ENCODE measurements at regions not wholly inside any gene's neighbourhood (a gene's known extent, or its start where the extent isn't known, plus 50 kb on each side); places are given as distances from the start of the nearest gene placed in this dataset.
A peak's percentile ranks its signal among the peaks of the same experiment; 100 is the strongest.

GRCh38 chr3:104916971-104917370 is 449.7 kb upstream of the ALCAM start:
- no peaks in the 10 kb centered on the region for H3K27me3 ChIP-seq (ENCODE audit: control insufficient read depth, insufficient read depth, low read length)
- no peaks in the 10 kb centered on the region for H3K36me3 ChIP-seq (ENCODE audit: control insufficient read depth, insufficient read depth, low read length)
- H3K4me3 ChIP-seq (ENCODE audit: low read depth, low read length): no peak overlapping the region
- DNase-seq (ENCODE audit: low read depth): no peak
- no peak for TF ChIP-seq CTCF (IDR thresholded peaks at IDR 0.05; ENCODE audit: insufficient read depth, low read depth, low read length)
- ChIA-PET POLR2A (interaction anchor here (0.6 kb wide), 2 partner anchors 91 to 442 kb away, joined by 3 to 4 read pairs; no protein-coding TSS in a partner anchor), CTCF (no interaction called here)

- Histone ChIP-seq H3K27me3 (ENCODE audit: control insufficient read depth, insufficient read depth, low read length) (no peaks in the 10 kb centered on the region), H3K4me3 (ENCODE audit: low read depth, low read length) (no peak overlapping the region), H3K36me3 (ENCODE audit: control insufficient read depth, insufficient read depth, low read length) (no peaks in the 10 kb centered on the region)
- no peak for TF ChIP-seq CTCF (IDR thresholded peaks at IDR 0.05; ENCODE audit: insufficient read depth, low read depth, low read length)
- CTCF ChIA-PET: no interaction called here
- POLR2A ChIA-PET: no interaction called here
- no peak for DNase-seq (ENCODE audit: low read depth)
These were observed 446.2 kb upstream of the ALCAM start for GRCh38 chr3:104920512-104920911.

GRCh38 chr3:104933972-104934371 is 432.7 kb upstream of the ALCAM start:
- H3K27me3 ChIP-seq (ENCODE audit: control insufficient read depth, insufficient read depth, low read length): no peaks in the 10 kb centered on the region
- no peaks in the 10 kb centered on the region for H3K36me3 ChIP-seq (ENCODE audit: control insufficient read depth, insufficient read depth, low read length)
- POLR2A ChIA-PET: no interaction called here
- no peak for DNase-seq (ENCODE audit: low read depth)
- CTCF ChIA-PET: no interaction called here
- H3K4me3 ChIP-seq (ENCODE audit: low read depth, low read length): no peak overlapping the region
- TF ChIP-seq CTCF (IDR thresholded peaks at IDR 0.05; ENCODE audit: insufficient read depth, low read depth, low read length): no peak

GRCh38 chr3:104935613-104936012 is 431.1 kb upstream of the ALCAM start:
- no peak for DNase-seq (ENCODE audit: low read depth)
- ChIA-PET POLR2A (no interaction called here), CTCF (no interaction called here)
- Histone ChIP-seq H3K4me3 (ENCODE audit: low read depth, low read length) (no peak overlapping the region), H3K27me3 (ENCODE audit: control insufficient read depth, insufficient read depth, low read length) (no peaks in the 10 kb centered on the region), H3K36me3 (ENCODE audit: control insufficient read depth, insufficient read depth, low read length) (no peaks in the 10 kb centered on the region)
- TF ChIP-seq CTCF (IDR thresholded peaks at IDR 0.05; ENCODE audit: insufficient read depth, low read depth, low read length): no peak

- ChIA-PET CTCF (interaction anchor here (0.6 to 1.2 kb wide), 2 partner anchors 11 to 1742 kb away, joined by 4 read pairs; no protein-coding TSS in a partner anchor), POLR2A (no interaction called here)
- 0 out of 2 replicates have a peak, but pooled peaks have one; percentile 10 for TF ChIP-seq CTCF (IDR thresholded peaks at IDR 0.05; ENCODE audit: insufficient read depth, low read depth, low read length)
- no peak for DNase-seq (ENCODE audit: low read depth)
- Histone ChIP-seq H3K27me3 (ENCODE audit: control insufficient read depth, insufficient read depth, low read length) (no peaks in the 10 kb centered on the region), H3K4me3 (ENCODE audit: low read depth, low read length) (no peak overlapping the region), H3K36me3 (ENCODE audit: control insufficient read depth, insufficient read depth, low read length) (no peaks in the 10 kb centered on the region)
These were observed 427.5 kb upstream of the ALCAM start for GRCh38 chr3:104939196-104939595.

All from BJ (cell line).